SK-N-SH treated with all-trans-retinoic acid at 6 μM for 48 hours (cell line): ENCODE measurements at regions not wholly inside any gene's neighbourhood (a gene's known extent, or its start where the extent isn't known, plus 50 kb on each side); places are given as distances from the start of the nearest gene placed in this dataset.

Source experiments
- CREB5 ChIP-seq: fragments of 250-450 bp; sonication (Bioruptor Pico); IDR thresholded peaks from 2 replicates; pipeline ENCODE4 v1.5.1; 2020; ENCODE audit warnings: low read depth, mild to moderate bottlenecking, moderate library complexity
- CSDC2 ChIP-seq: fragments of 250-450 bp; sonication (Bioruptor Pico); IDR thresholded peaks from 2 replicates; pipeline ENCODE4 v1.5.0; 2020; ENCODE audit warnings: mild to moderate bottlenecking, moderate library complexity
- OSR1 ChIP-seq: fragments of 250-450 bp; sonication (Bioruptor Pico); IDR thresholded peaks from 2 replicates; pipeline ENCODE4 v1.8.0; 2022; ENCODE audit warnings: moderate library complexity, mild to moderate bottlenecking, inconsistent platforms
- PATZ1 ChIP-seq: fragments of 250-450 bp; sonication (Bioruptor Pico); IDR thresholded peaks from 2 replicates; pipeline ENCODE4 v1.8.0; 2020; ENCODE audit warnings: mild to moderate bottlenecking, moderate library complexity, borderline replicate concordance
- POU6F1 ChIP-seq: fragments of 250-450 bp; sonication (Bioruptor Pico); IDR thresholded peaks from 2 replicates; pipeline ENCODE4 v1.8.0; 2021; ENCODE audit warnings: low read depth, mild to moderate bottlenecking, moderate library complexity, borderline replicate concordance
- SNAI2 ChIP-seq: fragments of 250-450 bp; sonication (Bioruptor Pico); IDR thresholded peaks from 2 replicates; pipeline ENCODE4 v1.5.0; 2020; ENCODE audit warnings: mild to moderate bottlenecking, moderate library complexity
- TOX ChIP-seq: fragments of 250-450 bp; sonication (Bioruptor Pico); IDR thresholded peaks from 2 replicates; pipeline ENCODE4 v1.8.0; 2021; ENCODE audit warnings: mild to moderate bottlenecking, moderate library complexity, borderline replicate concordance
- ZFP3 ChIP-seq: fragments of 250-450 bp; sonication (Bioruptor Pico); IDR thresholded peaks from 2 replicates; pipeline ENCODE4 v1.5.0; 2020; ENCODE audit warnings: mild to moderate bottlenecking, moderate library complexity
- ZFP30 ChIP-seq: fragments of 450-650 bp; formaldehyde crosslinking; IDR thresholded peaks from 2 replicates; pipeline ENCODE4 v1.5.0; 2022; ENCODE audit warnings: mild to moderate bottlenecking, moderate library complexity
- ZNF70 ChIP-seq: fragments of 450-650 bp; formaldehyde crosslinking; IDR thresholded peaks from 2 replicates; pipeline ENCODE4 v1.5.0; 2020; ENCODE audit warnings: mild to moderate bottlenecking, moderate library complexity

GRCh38 chr12:91616416-91616815 is 433.8 kb upstream of the DCN start:
- TF ChIP-seq ZNF70 (CRISPR knock-in tag) = no peak
- TF ChIP-seq PATZ1 (CRISPR knock-in tag) = no peak
- TF ChIP-seq ZFP3 (CRISPR knock-in tag) = no peak
- no peak for TF ChIP-seq SNAI2
- TF ChIP-seq TOX (CRISPR knock-in tag) = no peak
- no peak for TF ChIP-seq CREB5 (CRISPR knock-in tag)
- TF ChIP-seq POU6F1 (CRISPR knock-in tag) = no peak
- TF ChIP-seq CSDC2 (CRISPR knock-in tag) = no peak
- no peak for TF ChIP-seq OSR1 (CRISPR knock-in tag)
- no peak for TF ChIP-seq ZFP30
